RWPE1 (cell line): ENCODE measurements at regions not wholly inside any gene's neighbourhood (a gene's known extent, or its start where the extent isn't known, plus 50 kb on each side); places are given as distances from the start of the nearest gene placed in this dataset.

Experiments used
- CTCF ChIA-PET: fragments of 350-600 bp; sonication (Branson Sonifier 250); formaldehyde crosslinking; extraction: SDS; loops from one replicate; lab custom pipeline; 2021; lab: Yijun Ruan, JAX
- POLR2A ChIA-PET: fragments of 400-600 bp; formaldehyde crosslinking; extraction: SDS; loops from one replicate; lab custom pipeline; 2020; ENCODE audit warnings: antibody characterized with exemption; ENCODE audit not compliant: low non-redundant PET; lab: Yijun Ruan, JAX
- DNase-seq: peaks from one replicate; pipeline ENCODE4 v3.0.0; 2012; ENCODE audit warnings: low spot score
- H3K27ac ChIP-seq: fragments of 450-650 bp; 2 replicates; pipeline ENCODE4 v1.5.1; 2017
- TF ChIP-seq, protein P1 (sequence below): fragments of 450-650 bp; conservative IDR thresholded peaks from 2 replicates; pipeline ENCODE4 v1.5.1; 2017; ENCODE audit warnings: low read depth, mild to moderate bottlenecking

DNA sequence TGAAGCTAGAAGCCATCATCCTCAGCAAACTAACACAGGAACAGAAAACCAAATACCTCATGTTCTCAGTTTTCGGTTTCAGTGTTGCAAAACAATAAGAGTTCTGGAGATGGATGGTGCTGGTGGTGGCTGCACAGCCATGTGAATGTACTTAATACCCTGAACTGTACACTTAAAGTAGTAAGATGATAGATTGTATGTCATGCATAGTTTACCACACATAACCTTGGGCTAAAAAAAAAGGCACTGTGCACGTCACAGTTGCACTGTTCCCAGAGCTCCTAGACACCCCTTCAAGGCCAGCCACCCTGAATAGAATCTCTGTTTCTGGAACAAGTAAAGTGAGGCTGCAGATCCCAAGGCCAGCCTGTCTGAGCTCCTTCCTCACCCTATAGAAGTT is 243.3 kb upstream of the IGF1R start:
- CTCF ChIA-PET: no interaction called here
- TF ChIP-seq, protein P1, sequence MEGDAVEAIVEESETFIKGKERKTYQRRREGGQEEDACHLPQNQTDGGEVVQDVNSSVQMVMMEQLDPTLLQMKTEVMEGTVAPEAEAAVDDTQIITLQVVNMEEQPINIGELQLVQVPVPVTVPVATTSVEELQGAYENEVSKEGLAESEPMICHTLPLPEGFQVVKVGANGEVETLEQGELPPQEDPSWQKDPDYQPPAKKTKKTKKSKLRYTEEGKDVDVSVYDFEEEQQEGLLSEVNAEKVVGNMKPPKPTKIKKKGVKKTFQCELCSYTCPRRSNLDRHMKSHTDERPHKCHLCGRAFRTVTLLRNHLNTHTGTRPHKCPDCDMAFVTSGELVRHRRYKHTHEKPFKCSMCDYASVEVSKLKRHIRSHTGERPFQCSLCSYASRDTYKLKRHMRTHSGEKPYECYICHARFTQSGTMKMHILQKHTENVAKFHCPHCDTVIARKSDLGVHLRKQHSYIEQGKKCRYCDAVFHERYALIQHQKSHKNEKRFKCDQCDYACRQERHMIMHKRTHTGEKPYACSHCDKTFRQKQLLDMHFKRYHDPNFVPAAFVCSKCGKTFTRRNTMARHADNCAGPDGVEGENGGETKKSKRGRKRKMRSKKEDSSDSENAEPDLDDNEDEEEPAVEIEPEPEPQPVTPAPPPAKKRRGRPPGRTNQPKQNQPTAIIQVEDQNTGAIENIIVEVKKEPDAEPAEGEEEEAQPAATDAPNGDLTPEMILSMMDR: no peak
- no peak overlapping the region for H3K27ac ChIP-seq
- no peak for DNase-seq
- POLR2A ChIA-PET: no interaction called here

GRCh38 chr15:98408231-98408630 is 240.1 kb upstream of the IGF1R start:
- ChIA-PET POLR2A (no interaction called here), CTCF (interaction anchor here (0.5 kb wide), 1 partner anchor 176 kb away, joined by 3 read pairs; no protein-coding TSS in a partner anchor)
- DNase-seq: no peak

DNA sequence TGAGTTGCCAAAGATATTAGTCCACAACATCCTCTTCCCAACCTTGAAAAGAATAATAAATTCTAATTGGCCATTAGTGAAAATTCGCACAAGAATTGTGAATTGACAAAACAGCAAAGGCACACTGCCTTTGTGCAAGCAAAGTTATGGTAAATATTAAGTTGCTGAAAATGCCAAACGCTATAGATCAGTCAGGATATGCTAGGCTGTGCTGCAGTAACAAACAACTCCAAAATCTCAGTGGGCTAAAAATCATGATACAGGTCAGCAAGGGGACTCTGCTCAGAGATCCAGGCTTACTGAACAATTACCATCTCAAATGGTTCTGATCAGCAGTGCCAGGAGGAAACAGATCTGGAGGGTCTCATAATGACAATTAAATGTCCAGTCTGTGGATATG is 238.0 kb upstream of the IGF1R start:
- DNase-seq: no peak
- TF ChIP-seq, protein P1: no peak
- H3K27ac ChIP-seq: no peak overlapping the region
- POLR2A ChIA-PET: no interaction called here
- CTCF ChIA-PET: no interaction called here

More at GRCh38 chr15:98408231-98408630, 240.1 kb upstream of the IGF1R start:
- no peak overlapping the region for H3K27ac ChIP-seq
- TF ChIP-seq, protein P1: no peak

- H3K27ac ChIP-seq: no peak overlapping the region
- TF ChIP-seq, protein P1: no peak
- no peak for DNase-seq
- POLR2A ChIA-PET: no interaction called here
- CTCF ChIA-PET: no interaction called here
Measured at GRCh38 chr15:98412852-98413251, 235.5 kb upstream of the IGF1R start.

DNA sequence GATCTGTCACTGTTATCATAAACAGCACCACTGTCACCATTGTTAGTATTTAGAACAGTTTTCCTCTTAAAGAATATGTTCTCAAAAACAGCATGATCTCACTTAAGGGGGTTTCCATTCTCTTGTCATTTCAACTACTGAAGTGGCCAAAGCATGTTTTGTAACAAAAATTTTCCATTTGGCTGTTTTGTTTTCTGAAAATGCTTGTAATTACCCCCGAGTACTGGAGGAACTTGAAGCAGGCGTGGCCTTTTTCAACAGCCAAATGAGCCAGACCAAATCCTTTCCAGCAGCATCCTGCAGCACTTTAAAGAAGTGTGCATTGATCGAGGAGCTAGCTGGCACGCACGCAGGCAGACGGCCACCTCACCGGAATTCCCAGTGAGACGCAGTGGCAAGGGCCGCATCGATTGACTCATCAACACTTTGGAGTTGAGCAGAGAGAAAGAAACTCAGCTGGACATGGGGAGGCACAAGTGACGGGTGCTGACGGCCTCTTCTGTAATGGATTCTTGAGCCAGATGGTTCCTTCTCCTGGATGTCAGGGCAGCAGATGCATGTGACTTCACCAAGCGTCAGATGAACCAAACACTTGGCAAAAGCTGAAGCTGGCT is 234.3 kb upstream of the IGF1R start:
- no peak for DNase-seq
- H3K27ac ChIP-seq: no peak overlapping the region
- POLR2A ChIA-PET: no interaction called here
- CTCF ChIA-PET: no interaction called here
- TF ChIP-seq, protein P1: no peak

DNA sequence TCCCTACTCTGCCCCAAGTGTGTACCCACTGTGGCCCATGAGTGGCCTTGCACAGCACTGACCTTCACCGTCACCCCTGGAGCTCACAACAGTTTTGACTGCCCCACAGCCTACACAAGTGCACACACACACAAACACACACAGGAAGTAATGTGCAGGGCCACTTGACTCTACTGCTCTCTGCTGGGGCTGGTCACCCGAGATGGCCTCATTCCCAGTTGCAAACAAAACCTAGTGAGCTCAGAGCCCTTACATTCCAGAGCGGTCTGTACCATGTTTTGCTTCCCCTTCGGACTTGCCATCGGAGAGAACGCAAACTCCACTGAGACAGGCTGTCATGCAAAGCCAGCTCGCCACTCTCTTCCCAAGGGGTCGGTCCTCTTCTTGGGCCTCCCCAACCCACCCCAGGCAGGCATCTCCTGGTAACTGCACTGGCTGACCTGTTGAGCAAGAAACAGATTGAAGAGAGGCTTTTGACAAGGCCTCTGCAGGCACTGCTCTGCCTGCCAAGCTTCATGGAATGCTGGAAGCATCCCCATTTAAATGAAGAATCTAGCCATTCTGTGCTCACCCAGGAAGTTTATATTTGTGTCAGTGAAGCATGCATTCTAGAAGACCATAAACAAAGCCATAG is 232.0 kb upstream of the IGF1R start:
- TF ChIP-seq, protein P1: no peak
- CTCF ChIA-PET: interaction anchor here (0.6 to 0.7 kb wide), 2 partner anchors 10 to 104 kb away, joined by 3 to 4 read pairs; no protein-coding TSS in a partner anchor

More for the DNA sequence above, 232.0 kb upstream of the IGF1R start:
- no peak overlapping the region for H3K27ac ChIP-seq
- DNase-seq: no peak
- POLR2A ChIA-PET: no interaction called here
